ENCODE measurements at regions not wholly inside any gene's neighbourhood (a gene's known extent, or its start where the extent isn't known, plus 50 kb on each side); places are given as distances from the start of the nearest gene placed in this dataset.

DNA sequence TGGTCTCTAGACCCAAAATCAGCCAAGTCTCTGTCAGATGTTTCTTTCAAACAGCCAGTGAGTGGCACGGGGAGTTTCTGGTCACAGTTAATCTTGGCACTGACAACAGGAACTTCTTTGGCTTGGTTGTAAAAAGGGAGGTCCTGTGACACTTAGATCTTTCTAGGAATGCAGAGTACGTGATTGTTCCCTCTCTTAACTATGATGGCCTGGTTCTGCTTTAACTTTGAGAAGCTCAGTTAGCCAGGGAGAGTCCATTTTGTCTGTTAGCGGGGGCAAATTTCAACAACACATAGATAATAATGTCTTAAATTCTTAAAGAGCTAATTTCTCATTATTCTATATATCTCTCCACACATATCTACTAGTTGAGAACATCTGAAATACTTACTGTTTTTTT, 344.5 kb upstream of the LRRTM4 start:
- TF ChIP-seq, protein P1, sequence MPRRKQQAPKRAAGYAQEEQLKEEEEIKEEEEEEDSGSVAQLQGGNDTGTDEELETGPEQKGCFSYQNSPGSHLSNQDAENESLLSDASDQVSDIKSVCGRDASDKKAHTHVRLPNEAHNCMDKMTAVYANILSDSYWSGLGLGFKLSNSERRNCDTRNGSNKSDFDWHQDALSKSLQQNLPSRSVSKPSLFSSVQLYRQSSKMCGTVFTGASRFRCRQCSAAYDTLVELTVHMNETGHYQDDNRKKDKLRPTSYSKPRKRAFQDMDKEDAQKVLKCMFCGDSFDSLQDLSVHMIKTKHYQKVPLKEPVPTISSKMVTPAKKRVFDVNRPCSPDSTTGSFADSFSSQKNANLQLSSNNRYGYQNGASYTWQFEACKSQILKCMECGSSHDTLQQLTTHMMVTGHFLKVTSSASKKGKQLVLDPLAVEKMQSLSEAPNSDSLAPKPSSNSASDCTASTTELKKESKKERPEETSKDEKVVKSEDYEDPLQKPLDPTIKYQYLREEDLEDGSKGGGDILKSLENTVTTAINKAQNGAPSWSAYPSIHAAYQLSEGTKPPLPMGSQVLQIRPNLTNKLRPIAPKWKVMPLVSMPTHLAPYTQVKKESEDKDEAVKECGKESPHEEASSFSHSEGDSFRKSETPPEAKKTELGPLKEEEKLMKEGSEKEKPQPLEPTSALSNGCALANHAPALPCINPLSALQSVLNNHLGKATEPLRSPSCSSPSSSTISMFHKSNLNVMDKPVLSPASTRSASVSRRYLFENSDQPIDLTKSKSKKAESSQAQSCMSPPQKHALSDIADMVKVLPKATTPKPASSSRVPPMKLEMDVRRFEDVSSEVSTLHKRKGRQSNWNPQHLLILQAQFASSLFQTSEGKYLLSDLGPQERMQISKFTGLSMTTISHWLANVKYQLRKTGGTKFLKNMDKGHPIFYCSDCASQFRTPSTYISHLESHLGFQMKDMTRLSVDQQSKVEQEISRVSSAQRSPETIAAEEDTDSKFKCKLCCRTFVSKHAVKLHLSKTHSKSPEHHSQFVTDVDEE (CRISPR knock-in tag; IDR thresholded peaks at IDR 0.05), result no peak
- TF ChIP-seq TOX (CRISPR knock-in tag; IDR thresholded peaks at IDR 0.05; ENCODE audit: borderline replicate concordance), result no peak
- TF ChIP-seq, protein P2, sequence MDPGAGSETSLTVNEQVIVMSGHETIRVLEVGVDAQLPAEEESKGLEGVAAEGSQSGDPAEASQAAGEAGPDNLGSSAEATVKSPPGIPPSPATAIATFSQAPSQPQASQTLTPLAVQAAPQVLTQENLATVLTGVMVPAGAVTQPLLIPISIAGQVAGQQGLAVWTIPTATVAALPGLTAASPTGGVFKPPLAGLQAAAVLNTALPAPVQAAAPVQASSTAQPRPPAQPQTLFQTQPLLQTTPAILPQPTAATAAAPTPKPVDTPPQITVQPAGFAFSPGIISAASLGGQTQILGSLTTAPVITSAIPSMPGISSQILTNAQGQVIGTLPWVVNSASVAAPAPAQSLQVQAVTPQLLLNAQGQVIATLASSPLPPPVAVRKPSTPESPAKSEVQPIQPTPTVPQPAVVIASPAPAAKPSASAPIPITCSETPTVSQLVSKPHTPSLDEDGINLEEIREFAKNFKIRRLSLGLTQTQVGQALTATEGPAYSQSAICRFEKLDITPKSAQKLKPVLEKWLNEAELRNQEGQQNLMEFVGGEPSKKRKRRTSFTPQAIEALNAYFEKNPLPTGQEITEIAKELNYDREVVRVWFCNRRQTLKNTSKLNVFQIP (CRISPR knock-in tag; IDR thresholded peaks at IDR 0.05; ENCODE audit: borderline replicate concordance, low read depth), result no peak
- no peak for TF ChIP-seq PPARA (CRISPR knock-in tag; IDR thresholded peaks at IDR 0.05; ENCODE audit: borderline replicate concordance)
- no peak for TF ChIP-seq ZNF70 (CRISPR knock-in tag; IDR thresholded peaks at IDR 0.05)
- no peak for TF ChIP-seq SNAI2 (CRISPR knock-in tag; IDR thresholded peaks at IDR 0.05)
- no peak for TF ChIP-seq BACH2 (CRISPR knock-in tag; IDR thresholded peaks at IDR 0.05; ENCODE audit: borderline replicate concordance)
- no peak for ATAC-seq

DNA sequence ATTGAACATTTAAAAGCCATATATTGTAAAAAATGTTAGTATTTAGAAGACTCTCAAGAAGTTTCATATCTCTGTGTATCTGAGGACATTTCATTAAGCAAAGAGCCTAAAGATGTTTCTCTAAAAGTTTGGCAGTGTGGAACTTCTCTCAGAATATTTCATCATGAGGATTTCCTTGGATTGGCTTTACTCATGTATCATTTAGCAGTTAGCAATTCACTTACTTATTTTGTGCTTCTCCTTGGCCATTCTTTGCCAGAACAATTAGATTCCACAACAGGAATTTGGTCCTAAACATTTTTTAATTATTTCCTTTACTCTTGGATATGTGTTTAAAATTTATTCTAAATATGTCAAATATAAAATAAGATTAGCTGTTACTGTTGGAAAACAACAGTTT, 345.0 kb upstream of the LRRTM4 start:
- TF ChIP-seq TCF4 (CRISPR knock-in tag; IDR thresholded peaks at IDR 0.05; ENCODE audit: borderline replicate concordance) (no peak), CSDC2 (CRISPR knock-in tag; IDR thresholded peaks at IDR 0.05) (no peak), ZNF70 (CRISPR knock-in tag; IDR thresholded peaks at IDR 0.05) (no peak), TOX (CRISPR knock-in tag; IDR thresholded peaks at IDR 0.05; ENCODE audit: borderline replicate concordance) (no peak), PPARA (CRISPR knock-in tag; IDR thresholded peaks at IDR 0.05; ENCODE audit: borderline replicate concordance) (no peak), ARNTL (CRISPR knock-in tag; IDR thresholded peaks at IDR 0.05; ENCODE audit: borderline replicate concordance, low read depth) (no peak), ZFP3 (CRISPR knock-in tag; IDR thresholded peaks at IDR 0.05) (no peak), OSR1 (CRISPR knock-in tag; IDR thresholded peaks at IDR 0.05) (no peak)
- TF ChIP-seq, protein P3, sequence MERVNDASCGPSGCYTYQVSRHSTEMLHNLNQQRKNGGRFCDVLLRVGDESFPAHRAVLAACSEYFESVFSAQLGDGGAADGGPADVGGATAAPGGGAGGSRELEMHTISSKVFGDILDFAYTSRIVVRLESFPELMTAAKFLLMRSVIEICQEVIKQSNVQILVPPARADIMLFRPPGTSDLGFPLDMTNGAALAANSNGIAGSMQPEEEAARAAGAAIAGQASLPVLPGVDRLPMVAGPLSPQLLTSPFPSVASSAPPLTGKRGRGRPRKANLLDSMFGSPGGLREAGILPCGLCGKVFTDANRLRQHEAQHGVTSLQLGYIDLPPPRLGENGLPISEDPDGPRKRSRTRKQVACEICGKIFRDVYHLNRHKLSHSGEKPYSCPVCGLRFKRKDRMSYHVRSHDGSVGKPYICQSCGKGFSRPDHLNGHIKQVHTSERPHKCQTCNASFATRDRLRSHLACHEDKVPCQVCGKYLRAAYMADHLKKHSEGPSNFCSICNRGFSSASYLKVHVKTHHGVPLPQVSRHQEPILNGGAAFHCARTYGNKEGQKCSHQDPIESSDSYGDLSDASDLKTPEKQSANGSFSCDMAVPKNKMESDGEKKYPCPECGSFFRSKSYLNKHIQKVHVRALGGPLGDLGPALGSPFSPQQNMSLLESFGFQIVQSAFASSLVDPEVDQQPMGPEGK (CRISPR knock-in tag; IDR thresholded peaks at IDR 0.05; ENCODE audit: borderline replicate concordance), result no peak
- no peak for ATAC-seq

DNA sequence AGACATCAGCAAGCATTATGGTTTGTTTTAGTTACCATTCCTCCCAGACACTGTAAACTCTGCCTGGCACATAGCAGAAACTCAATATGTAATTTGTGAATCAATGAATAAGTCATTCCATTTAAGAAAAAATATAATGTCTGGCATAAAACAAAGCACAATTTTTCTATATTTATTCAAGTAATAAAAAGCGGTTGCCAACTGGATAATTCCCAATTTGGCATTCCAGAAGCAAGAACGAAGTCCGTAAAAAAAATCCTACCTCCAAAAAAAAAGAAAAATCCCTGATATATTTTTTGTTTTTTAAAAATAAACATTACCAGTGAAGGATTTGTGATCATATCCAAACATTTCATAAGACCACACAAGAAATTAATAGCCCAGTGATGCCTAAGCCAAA, 351.3 kb upstream of the LRRTM4 start:
- ATAC-seq, result no peak

More for the DNA sequence above, 351.3 kb upstream of the LRRTM4 start:
- TF ChIP-seq, protein P1 (CRISPR knock-in tag; IDR thresholded peaks at IDR 0.05), result no peak
- TF ChIP-seq, protein P4, sequence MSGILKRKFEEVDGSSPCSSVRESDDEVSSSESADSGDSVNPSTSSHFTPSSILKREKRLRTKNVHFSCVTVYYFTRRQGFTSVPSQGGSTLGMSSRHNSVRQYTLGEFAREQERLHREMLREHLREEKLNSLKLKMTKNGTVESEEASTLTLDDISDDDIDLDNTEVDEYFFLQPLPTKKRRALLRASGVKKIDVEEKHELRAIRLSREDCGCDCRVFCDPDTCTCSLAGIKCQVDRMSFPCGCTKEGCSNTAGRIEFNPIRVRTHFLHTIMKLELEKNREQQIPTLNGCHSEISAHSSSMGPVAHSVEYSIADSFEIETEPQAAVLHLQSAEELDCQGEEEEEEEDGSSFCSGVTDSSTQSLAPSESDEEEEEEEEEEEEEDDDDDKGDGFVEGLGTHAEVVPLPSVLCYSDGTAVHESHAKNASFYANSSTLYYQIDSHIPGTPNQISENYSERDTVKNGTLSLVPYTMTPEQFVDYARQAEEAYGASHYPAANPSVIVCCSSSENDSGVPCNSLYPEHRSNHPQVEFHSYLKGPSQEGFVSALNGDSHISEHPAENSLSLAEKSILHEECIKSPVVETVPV (CRISPR knock-in tag; IDR thresholded peaks at IDR 0.05), result no peak
- TF ChIP-seq ARNTL (CRISPR knock-in tag; IDR thresholded peaks at IDR 0.05; ENCODE audit: borderline replicate concordance, low read depth) (no peak), ZFP30 (CRISPR knock-in tag; IDR thresholded peaks at IDR 0.05) (no peak), SNAI2 (CRISPR knock-in tag; IDR thresholded peaks at IDR 0.05) (no peak), GLIS3 (CRISPR knock-in tag; IDR thresholded peaks at IDR 0.05) (no peak), ZNF565 (CRISPR knock-in tag; conservative IDR thresholded peaks at IDR 0.05; ENCODE audit: low read depth) (no peak), ZC3H10 (CRISPR knock-in tag; IDR thresholded peaks at IDR 0.05) (no peak), OSR1 (CRISPR knock-in tag; IDR thresholded peaks at IDR 0.05) (no peak), ISL1 (CRISPR knock-in tag; IDR thresholded peaks at IDR 0.05) (no peak), ZNF8 (CRISPR knock-in tag; IDR thresholded peaks at IDR 0.05) (no peak), BACH2 (CRISPR knock-in tag; IDR thresholded peaks at IDR 0.05; ENCODE audit: borderline replicate concordance) (no peak), PPARA (CRISPR knock-in tag; IDR thresholded peaks at IDR 0.05; ENCODE audit: borderline replicate concordance) (no peak)
- TF ChIP-seq, protein P2 (CRISPR knock-in tag; IDR thresholded peaks at IDR 0.05; ENCODE audit: borderline replicate concordance, low read depth), result no peak
- TF ChIP-seq, protein P5, sequence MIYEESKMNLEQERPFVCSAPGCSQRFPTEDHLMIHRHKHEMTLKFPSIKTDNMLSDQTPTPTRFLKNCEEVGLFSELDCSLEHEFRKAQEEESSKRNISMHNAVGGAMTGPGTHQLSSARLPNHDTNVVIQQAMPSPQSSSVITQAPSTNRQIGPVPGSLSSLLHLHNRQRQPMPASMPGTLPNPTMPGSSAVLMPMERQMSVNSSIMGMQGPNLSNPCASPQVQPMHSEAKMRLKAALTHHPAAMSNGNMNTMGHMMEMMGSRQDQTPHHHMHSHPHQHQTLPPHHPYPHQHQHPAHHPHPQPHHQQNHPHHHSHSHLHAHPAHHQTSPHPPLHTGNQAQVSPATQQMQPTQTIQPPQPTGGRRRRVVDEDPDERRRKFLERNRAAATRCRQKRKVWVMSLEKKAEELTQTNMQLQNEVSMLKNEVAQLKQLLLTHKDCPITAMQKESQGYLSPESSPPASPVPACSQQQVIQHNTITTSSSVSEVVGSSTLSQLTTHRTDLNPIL (CRISPR knock-in tag; IDR thresholded peaks at IDR 0.05; ENCODE audit: low read depth), result no peak
- TF ChIP-seq, protein P3 (CRISPR knock-in tag; IDR thresholded peaks at IDR 0.05; ENCODE audit: borderline replicate concordance), result no peak

All from SK-N-SH treated with all-trans-retinoic acid at 6 μM for 48 hours (cell line).